ENCODE measurements at regions not wholly inside any gene's neighbourhood (a gene's known extent, or its start where the extent isn't known, plus 50 kb on each side); places are given as distances from the start of the nearest gene placed in this dataset.

DNA sequence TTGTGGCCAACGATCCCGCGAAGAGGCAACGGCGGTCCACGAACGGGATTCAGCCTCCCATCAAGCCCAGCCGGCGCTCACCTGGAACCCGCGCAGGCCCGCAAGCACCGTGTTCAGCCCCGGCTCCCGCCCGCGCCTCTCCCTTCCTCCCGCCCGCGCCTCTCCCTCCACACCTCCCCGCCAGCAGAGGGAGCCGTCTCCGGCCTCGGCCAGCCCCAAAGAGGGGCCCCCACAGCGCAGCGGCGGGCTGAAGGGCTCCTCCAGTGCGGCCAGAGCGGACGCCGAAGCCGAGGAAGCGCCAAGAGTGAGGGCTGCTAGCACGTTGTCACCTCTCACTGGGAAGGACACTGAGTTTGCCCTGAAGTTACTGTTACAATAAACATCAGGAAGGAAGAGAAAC lies 55.3 kb upstream of the LAPTM4A start:
- H3K9me3 ChIP-seq (ENCODE audit: control insufficient read depth in 2 of 3, low read length in 3 of 3) = no peaks in the 10 kb centered on the region
- peaks cover 11 to 54% (median 32%) of the 10 kb centered on the region in 5 donors for H3K27me3 Mint-ChIP-seq
- intact Hi-C loops (cut with micrococcal nuclease) = no loop called here

GRCh38 chr2:20104900-20105545 lies 53.6 kb upstream of the LAPTM4A start:
- H3K27me3 ChIP-seq (ENCODE audit: control insufficient read depth in 2 of 2, insufficient read depth in 2 of 2, low read length in 2 of 2) = no peaks in the 10 kb centered on the region
- POLR2A ChIA-PET = no interaction called here
- Mint-ChIP-seq H3K36me3 (peaks cover 0 to 4% (median 0%) of the 10 kb centered on the region in 5 donors), H3K27ac (no peak overlapping the region), H3K4me1 (peaks cover 0 to 9% (median 0%) of the 10 kb centered on the region in 7 donors), H3K27me3 (peaks cover 14 to 52% (median 32%) of the 10 kb centered on the region in 5 donors), H3K4me3 (no peak overlapping the region), H3K9me3 (peaks cover 0 to 14% (median 7%) of the 10 kb centered on the region in 11 donors)
- CTCF ChIA-PET = interaction anchor here (0.6 kb wide), 1 partner anchor 120 kb away, joined by 4 read pairs; no protein-coding TSS in a partner anchor
- no peak for ATAC-seq
- no peaks in the 10 kb centered on the region for H3K9me3 ChIP-seq (ENCODE audit: control insufficient read depth in 2 of 3, low read length in 3 of 3)
- no peak for DNase-seq
- intact Hi-C loops (cut with micrococcal nuclease) = no loop called here
- H3K4me1 ChIP-seq (ENCODE audit: control insufficient read depth in 2 of 2, insufficient read depth in 2 of 2, low read length in 2 of 2) = no peaks in the 10 kb centered on the region
- no peak overlapping the region for H3K27ac ChIP-seq (ENCODE audit: low read depth, low read length)
- H3K36me3 ChIP-seq (ENCODE audit: control insufficient read depth in 2 of 3, insufficient read depth in 3 of 3, low read length in 3 of 3) = no peaks in the 10 kb centered on the region
- H3K4me3 ChIP-seq (ENCODE audit: low read length) = no peak overlapping the region

More for the DNA sequence above, 55.3 kb upstream of the LAPTM4A start:
- Mint-ChIP-seq H3K36me3 (peaks cover 0 to 4% (median 0%) of the 10 kb centered on the region in 5 donors), H3K27ac (no peak overlapping the region), H3K9me3 (peaks cover 0 to 14% (median 7%) of the 10 kb centered on the region in 11 donors), H3K4me1 (peaks cover 0 to 9% (median 0%) of the 10 kb centered on the region in 7 donors), H3K4me3 (peak overlapping the region in 9 of 10 donors; percentile 36 to 88 (median 64))
- no peaks in the 10 kb centered on the region for H3K4me1 ChIP-seq (ENCODE audit: control insufficient read depth in 2 of 2, insufficient read depth in 2 of 2, low read length in 2 of 2)
- POLR2A ChIA-PET = no interaction called here
- no peaks in the 10 kb centered on the region for H3K36me3 ChIP-seq (ENCODE audit: control insufficient read depth in 2 of 3, insufficient read depth in 3 of 3, low read length in 3 of 3)
- CTCF ChIA-PET = interaction anchor here (0.9 kb wide), 1 partner anchor 9 kb away, joined by 4 read pairs; no protein-coding TSS in a partner anchor
- H3K27me3 ChIP-seq (ENCODE audit: control insufficient read depth in 2 of 2, insufficient read depth in 2 of 2, low read length in 2 of 2) = no peaks in the 10 kb centered on the region
- H3K27ac ChIP-seq (ENCODE audit: low read depth, low read length) = no peak overlapping the region
- peak in 3 of 9 donors; percentile 11 to 63 (median 18) for DNase-seq
- ATAC-seq = peak; percentile 52
- no peak overlapping the region for H3K4me3 ChIP-seq (ENCODE audit: low read length)

GRCh38 chr2:20103530-20103929 lies 52.1 kb upstream of the LAPTM4A start:
- DNase-seq = no peak
- Mint-ChIP-seq H3K27ac (no peak overlapping the region), H3K9me3 (peaks cover 0 to 14% (median 7%) of the 10 kb centered on the region in 11 donors), H3K4me3 (no peak overlapping the region), H3K36me3 (peaks cover 0 to 4% (median 0%) of the 10 kb centered on the region in 5 donors), H3K4me1 (peaks cover 0 to 9% (median 0%) of the 10 kb centered on the region in 7 donors), H3K27me3 (peaks cover 9 to 49% (median 28%) of the 10 kb centered on the region in 5 donors)
- intact Hi-C loops (cut with micrococcal nuclease) = no loop called here
- H3K27ac ChIP-seq (ENCODE audit: low read depth, low read length) = no peak overlapping the region
- H3K9me3 ChIP-seq (ENCODE audit: control insufficient read depth in 2 of 3, low read length in 3 of 3) = no peaks in the 10 kb centered on the region
- POLR2A ChIA-PET = no interaction called here
- CTCF ChIA-PET = no interaction called here
- H3K36me3 ChIP-seq (ENCODE audit: control insufficient read depth in 2 of 3, insufficient read depth in 3 of 3, low read length in 3 of 3) = no peaks in the 10 kb centered on the region
- H3K4me3 ChIP-seq (ENCODE audit: low read length) = no peak overlapping the region
- no peak for ATAC-seq
- no peaks in the 10 kb centered on the region for H3K4me1 ChIP-seq (ENCODE audit: control insufficient read depth in 2 of 2, insufficient read depth in 2 of 2, low read length in 2 of 2)
- no peaks in the 10 kb centered on the region for H3K27me3 ChIP-seq (ENCODE audit: control insufficient read depth in 2 of 2, insufficient read depth in 2 of 2, low read length in 2 of 2)

Data from naive thymus-derived CD4-positive, alpha-beta T cell (primary cell).